HepG2 (cell line): ENCODE measurements at regions not wholly inside any gene's neighbourhood (a gene's known extent, or its start where the extent isn't known, plus 50 kb on each side); places are given as distances from the start of the nearest gene placed in this dataset.

Experiments used
- CHD4 ChIP-seq: fragments of 200-600 bp; sonication (generic); IDR thresholded peaks from 2 replicates; pipeline ENCODE4 v1.7.0; 2017; ENCODE audit warnings: mild to moderate bottlenecking, low read length, borderline replicate concordance
- CREB1 ChIP-seq, 2 experiments: fragments of 450-650 bp in 1 of 2; IDR thresholded peaks; 2 replicates each; pipeline ENCODE4 v1.6.1; 2016 to 2017; ENCODE audit warnings: control low read depth in 1 of 2, mild to moderate bottlenecking in 1 of 2, missing compliant biosample characterization in 1 of 2, missing genetic modification characterization in 1 of 2
- DBP ChIP-seq: sonication (generic); formaldehyde crosslinking; IDR thresholded peaks from 2 replicates; pipeline ENCODE4 v1.4.0; 2020; ENCODE audit warnings: missing genetic modification reagents; ENCODE audit errors: not compliant biosample characterization
- GTF2F1 ChIP-seq: fragments of 150-350 bp; IDR thresholded peaks from 2 replicates; pipeline ENCODE4 v1.6.1; 2014; ENCODE audit warnings: low read length
- NFKBIZ ChIP-seq: IDR thresholded peaks from 2 replicates; pipeline ENCODE4 v1.6.1; 2018; ENCODE audit warnings: missing genetic modification reagents, missing compliant biosample characterization
- POLR2A ChIP-seq, 2 experiments: IDR thresholded peaks; 2 replicates each; pipeline ENCODE4 v1.6.1; 2011; ENCODE audit warnings: low read depth in 2 of 2, low read length in 2 of 2, mild to moderate bottlenecking in 1 of 2, moderate library complexity in 1 of 2; ENCODE audit not compliant: insufficient read depth in 1 of 2
- ZNF281 ChIP-seq: sonication (generic); formaldehyde crosslinking; IDR thresholded peaks from 2 replicates; pipeline ENCODE4 v1.4.0; 2020; ENCODE audit warnings: missing genetic modification reagents, borderline replicate concordance
- ZNF350 ChIP-seq: sonication (generic); formaldehyde crosslinking; IDR thresholded peaks from 2 replicates; pipeline ENCODE4 v1.4.0; 2020; ENCODE audit warnings: mild to moderate bottlenecking, low read depth, missing genetic modification reagents, borderline replicate concordance
- ZNF547 ChIP-seq: sonication (generic); formaldehyde crosslinking; IDR thresholded peaks from 2 replicates; pipeline ENCODE4 v1.5.1; 2020; ENCODE audit warnings: mild to moderate bottlenecking, missing genetic modification reagents
- ZNF816 ChIP-seq: sonication (generic); formaldehyde crosslinking; IDR thresholded peaks from 2 replicates; pipeline ENCODE4 v1.8.0; 2022; ENCODE audit warnings: missing genetic modification reagents, mild to moderate bottlenecking, borderline replicate concordance
- TF ChIP-seq, protein P1 (sequence below): sonication (generic); formaldehyde crosslinking; IDR thresholded peaks from 2 replicates; pipeline ENCODE4 v1.4.0; 2020; ENCODE audit warnings: missing genetic modification reagents, borderline replicate concordance
- TF ChIP-seq, protein P2 (sequence below), 2 experiments: fragments of 450-650 bp in 1 of 2; sonication (generic) in 1 of 2; formaldehyde crosslinking; IDR thresholded peaks; 2 replicates each; pipeline versions ENCODE4 v1.5.0 to v1.8.0; 2020 to 2022; ENCODE audit warnings: mild to moderate bottlenecking in 1 of 2, missing genetic modification reagents in 1 of 2

GRCh38 chr4:79653871-79654270, 245.8 kb upstream of the GK2 start:
- TF ChIP-seq ZNF547 (CRISPR knock-in tag) (no peak), NFKBIZ (no peak), ZNF350 (CRISPR knock-in tag) (no peak), ZNF281 (CRISPR knock-in tag) (no peak), ZNF816 (CRISPR knock-in tag) (no peak), DBP (CRISPR knock-in tag) (no peak), POLR2A (IDR thresholded peaks at IDR 0.05; ENCODE audit: insufficient read depth in 1 of 2, low read depth in 2 of 2, low read length in 2 of 2) (no peak), CREB1 (IDR thresholded peaks at IDR 0.05) (no peak), CREB1 (CRISPR knock-in tag; IDR thresholded peaks at IDR 0.05) (no peak), CHD4 (no peak), GTF2F1 (no peak)
- TF ChIP-seq, protein P1, sequence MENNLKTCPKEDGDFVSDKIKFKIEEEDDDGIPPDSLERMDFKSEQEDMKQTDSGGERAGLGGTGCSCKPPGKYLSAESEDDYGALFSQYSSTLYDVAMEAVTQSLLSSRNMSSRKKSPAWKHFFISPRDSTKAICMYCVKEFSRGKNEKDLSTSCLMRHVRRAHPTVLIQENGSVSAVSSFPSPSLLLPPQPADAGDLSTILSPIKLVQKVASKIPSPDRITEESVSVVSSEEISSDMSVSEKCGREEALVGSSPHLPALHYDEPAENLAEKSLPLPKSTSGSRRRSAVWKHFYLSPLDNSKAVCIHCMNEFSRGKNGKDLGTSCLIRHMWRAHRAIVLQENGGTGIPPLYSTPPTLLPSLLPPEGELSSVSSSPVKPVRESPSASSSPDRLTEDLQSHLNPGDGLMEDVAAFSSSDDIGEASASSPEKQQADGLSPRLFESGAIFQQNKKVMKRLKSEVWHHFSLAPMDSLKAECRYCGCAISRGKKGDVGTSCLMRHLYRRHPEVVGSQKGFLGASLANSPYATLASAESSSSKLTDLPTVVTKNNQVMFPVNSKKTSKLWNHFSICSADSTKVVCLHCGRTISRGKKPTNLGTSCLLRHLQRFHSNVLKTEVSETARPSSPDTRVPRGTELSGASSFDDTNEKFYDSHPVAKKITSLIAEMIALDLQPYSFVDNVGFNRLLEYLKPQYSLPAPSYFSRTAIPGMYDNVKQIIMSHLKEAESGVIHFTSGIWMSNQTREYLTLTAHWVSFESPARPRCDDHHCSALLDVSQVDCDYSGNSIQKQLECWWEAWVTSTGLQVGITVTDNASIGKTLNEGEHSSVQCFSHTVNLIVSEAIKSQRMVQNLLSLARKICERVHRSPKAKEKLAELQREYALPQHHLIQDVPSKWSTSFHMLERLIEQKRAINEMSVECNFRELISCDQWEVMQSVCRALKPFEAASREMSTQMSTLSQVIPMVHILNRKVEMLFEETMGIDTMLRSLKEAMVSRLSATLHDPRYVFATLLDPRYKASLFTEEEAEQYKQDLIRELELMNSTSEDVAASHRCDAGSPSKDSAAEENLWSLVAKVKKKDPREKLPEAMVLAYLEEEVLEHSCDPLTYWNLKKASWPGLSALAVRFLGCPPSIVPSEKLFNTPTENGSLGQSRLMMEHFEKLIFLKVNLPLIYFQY (CRISPR knock-in tag) = no peak
- TF ChIP-seq, protein P2, sequence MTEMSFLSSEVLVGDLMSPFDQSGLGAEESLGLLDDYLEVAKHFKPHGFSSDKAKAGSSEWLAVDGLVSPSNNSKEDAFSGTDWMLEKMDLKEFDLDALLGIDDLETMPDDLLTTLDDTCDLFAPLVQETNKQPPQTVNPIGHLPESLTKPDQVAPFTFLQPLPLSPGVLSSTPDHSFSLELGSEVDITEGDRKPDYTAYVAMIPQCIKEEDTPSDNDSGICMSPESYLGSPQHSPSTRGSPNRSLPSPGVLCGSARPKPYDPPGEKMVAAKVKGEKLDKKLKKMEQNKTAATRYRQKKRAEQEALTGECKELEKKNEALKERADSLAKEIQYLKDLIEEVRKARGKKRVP (CRISPR knock-in tag; IDR thresholded peaks at IDR 0.05) = no peak
